ENCODE measurements at regions not wholly inside any gene's neighbourhood (a gene's known extent, or its start where the extent isn't known, plus 50 kb on each side); places are given as distances from the start of the nearest gene placed in this dataset.

- Histone ChIP-seq H2AFZ (ENCODE audit: low read length) (no peak overlapping the region), H3K79me2 (ENCODE audit: insufficient read depth, low read length) (no peaks in the 10 kb centered on the region), H3K4me1 (ENCODE audit: insufficient read depth, low read length) (peaks cover 43% of the 10 kb centered on the region), H3K9me3 (ENCODE audit: low read depth, low read length) (no peaks in the 10 kb centered on the region), H3K27me3 (ENCODE audit: insufficient read depth, low read length) (no peaks in the 10 kb centered on the region), H4K20me1 (ENCODE audit: insufficient read depth, low read length) (no peaks in the 10 kb centered on the region), H3K4me2 (ENCODE audit: insufficient read depth, low read length) (no peak overlapping the region), H3K27ac (ENCODE audit: low read depth, low read length) (no peak overlapping the region), H3K4me3 (ENCODE audit: insufficient read depth, low read length) (no peak overlapping the region), H3K36me3 (ENCODE audit: insufficient read depth, low read length) (no peaks in the 10 kb centered on the region)
- TF ChIP-seq CTCF (IDR thresholded peaks at IDR 0.05; ENCODE audit: extremely low read depth, low read depth, low read length), result no peak
- no peak for DNase-seq (ENCODE audit: insufficient read length, low spot score, missing footprints)
Measured at GRCh38 chr17:20925091-20925490, 117.7 kb downstream of the USP22 start.

GRCh38 chr17:20925954-20926353, 116.9 kb downstream of the USP22 start:
- no peaks in the 10 kb centered on the region for H3K27me3 ChIP-seq (ENCODE audit: insufficient read depth, low read length)
- H3K79me2 ChIP-seq (ENCODE audit: insufficient read depth, low read length), result no peaks in the 10 kb centered on the region
- no peak for TF ChIP-seq CTCF (IDR thresholded peaks at IDR 0.05; ENCODE audit: extremely low read depth, low read depth, low read length)
- H4K20me1 ChIP-seq (ENCODE audit: insufficient read depth, low read length), result no peaks in the 10 kb centered on the region
- no peak for DNase-seq (ENCODE audit: insufficient read length, low spot score, missing footprints)
- no peak overlapping the region for H3K27ac ChIP-seq (ENCODE audit: low read depth, low read length)
- H3K9me3 ChIP-seq (ENCODE audit: low read depth, low read length), result no peaks in the 10 kb centered on the region
- no peaks in the 10 kb centered on the region for H3K36me3 ChIP-seq (ENCODE audit: insufficient read depth, low read length)
- H3K4me3 ChIP-seq (ENCODE audit: insufficient read depth, low read length), result no peak overlapping the region
- H2AFZ ChIP-seq (ENCODE audit: low read length), result no peak overlapping the region
- no peak overlapping the region for H3K4me2 ChIP-seq (ENCODE audit: insufficient read depth, low read length)
- peaks cover 38% of the 10 kb centered on the region for H3K4me1 ChIP-seq (ENCODE audit: insufficient read depth, low read length)

- Histone ChIP-seq H4K20me1 (ENCODE audit: insufficient read depth, low read length) (no peaks in the 10 kb centered on the region), H3K4me3 (ENCODE audit: insufficient read depth, low read length) (no peak overlapping the region), H3K36me3 (ENCODE audit: insufficient read depth, low read length) (no peaks in the 10 kb centered on the region), H2AFZ (ENCODE audit: low read length) (no peak overlapping the region), H3K27me3 (ENCODE audit: insufficient read depth, low read length) (no peaks in the 10 kb centered on the region), H3K27ac (ENCODE audit: low read depth, low read length) (peak overlapping the region; percentile 24), H3K4me1 (ENCODE audit: insufficient read depth, low read length) (peaks cover 33% of the 10 kb centered on the region), H3K9me3 (ENCODE audit: low read depth, low read length) (no peaks in the 10 kb centered on the region), H3K4me2 (ENCODE audit: insufficient read depth, low read length) (peak overlapping the region; percentile 25), H3K79me2 (ENCODE audit: insufficient read depth, low read length) (no peaks in the 10 kb centered on the region)
- TF ChIP-seq CTCF (IDR thresholded peaks at IDR 0.05; ENCODE audit: extremely low read depth, low read depth, low read length), result no peak
- DNase-seq (ENCODE audit: insufficient read length, low spot score, missing footprints), result peak; percentile 75
Measured at GRCh38 chr17:20926532-20926931, 116.3 kb downstream of the USP22 start.

- H3K27ac ChIP-seq (ENCODE audit: low read depth, low read length), result no peak overlapping the region
- no peak for DNase-seq (ENCODE audit: insufficient read length, low spot score, missing footprints)
- H3K79me2 ChIP-seq (ENCODE audit: insufficient read depth, low read length), result no peaks in the 10 kb centered on the region
- peaks cover 25% of the 10 kb centered on the region for H3K4me1 ChIP-seq (ENCODE audit: insufficient read depth, low read length)
- H4K20me1 ChIP-seq (ENCODE audit: insufficient read depth, low read length), result no peaks in the 10 kb centered on the region
- no peaks in the 10 kb centered on the region for H3K27me3 ChIP-seq (ENCODE audit: insufficient read depth, low read length)
- H3K9me3 ChIP-seq (ENCODE audit: low read depth, low read length), result no peaks in the 10 kb centered on the region
- no peaks in the 10 kb centered on the region for H3K36me3 ChIP-seq (ENCODE audit: insufficient read depth, low read length)
- H3K4me3 ChIP-seq (ENCODE audit: insufficient read depth, low read length), result no peak overlapping the region
- TF ChIP-seq CTCF (IDR thresholded peaks at IDR 0.05; ENCODE audit: extremely low read depth, low read depth, low read length), result no peak
- H3K4me2 ChIP-seq (ENCODE audit: insufficient read depth, low read length), result no peak overlapping the region
- H2AFZ ChIP-seq (ENCODE audit: low read length), result no peak overlapping the region
Measured at GRCh38 chr17:20927308-20927977, 115.4 kb downstream of the USP22 start.

Measured in osteoblast (primary cell).